ENCODE measurements at regions not wholly inside any gene's neighbourhood (a gene's known extent, or its start where the extent isn't known, plus 50 kb on each side); places are given as distances from the start of the nearest gene placed in this dataset.
"Not testable (repeated sequence)": the region's sequence is repeated elsewhere in the genome, so short reads cannot be mapped to it uniquely, and the experiment has no call there.

GRCh38 chr3:87563712-87564111 is 287.3 kb upstream of the POU1F1 start:
- Histone ChIP-seq H3K27ac (ENCODE audit: low read depth, low read length) (no peak overlapping the region), H3K27me3 (ENCODE audit: insufficient read depth, low read length) (peaks cover 40% of the 10 kb centered on the region), H3K4me1 (ENCODE audit: control insufficient read depth, insufficient read depth, low read length, unreplicated experiment) (no peaks in the 10 kb centered on the region), H3K36me3 (ENCODE audit: insufficient read depth, low read length) (no peaks in the 10 kb centered on the region), H3K4me3 (ENCODE audit: low read depth, low read length) (no peak overlapping the region), H3K79me2 (ENCODE audit: control insufficient read depth, insufficient read depth, low read length, unreplicated experiment) (no peaks in the 10 kb centered on the region), H2AFZ (ENCODE audit: low read length, unreplicated experiment) (no peak overlapping the region)

GRCh38 chr3:87558492-87558891 is 282.1 kb upstream of the POU1F1 start:
- Histone ChIP-seq H3K4me3 (ENCODE audit: low read depth, low read length) (no peak overlapping the region), H3K4me1 (ENCODE audit: control insufficient read depth, insufficient read depth, low read length, unreplicated experiment) (no peaks in the 10 kb centered on the region), H3K36me3 (ENCODE audit: insufficient read depth, low read length) (no peaks in the 10 kb centered on the region), H3K79me2 (ENCODE audit: control insufficient read depth, insufficient read depth, low read length, unreplicated experiment) (no peaks in the 10 kb centered on the region), H2AFZ (ENCODE audit: low read length, unreplicated experiment) (no peak overlapping the region), H3K27ac (ENCODE audit: low read depth, low read length) (no peak overlapping the region), H3K27me3 (ENCODE audit: insufficient read depth, low read length) (peaks cover 22% of the 10 kb centered on the region)

GRCh38 chr3:87555290-87555689 is 278.9 kb upstream of the POU1F1 start:
- Histone ChIP-seq H3K27me3 (ENCODE audit: insufficient read depth, low read length) (peaks cover 35% of the 10 kb centered on the region), H3K27ac (ENCODE audit: low read depth, low read length) (no peak overlapping the region), H3K79me2 (ENCODE audit: control insufficient read depth, insufficient read depth, low read length, unreplicated experiment) (no peaks in the 10 kb centered on the region), H3K36me3 (ENCODE audit: insufficient read depth, low read length) (no peaks in the 10 kb centered on the region), H3K4me3 (ENCODE audit: low read depth, low read length) (no peak overlapping the region), H2AFZ (ENCODE audit: low read length, unreplicated experiment) (no peak overlapping the region), H3K4me1 (ENCODE audit: control insufficient read depth, insufficient read depth, low read length, unreplicated experiment) (no peaks in the 10 kb centered on the region)

- no peak overlapping the region for H3K4me3 ChIP-seq (ENCODE audit: low read depth, low read length)
- no peaks in the 10 kb centered on the region for H3K4me1 ChIP-seq (ENCODE audit: control insufficient read depth, insufficient read depth, low read length, unreplicated experiment)
- H3K79me2 ChIP-seq (ENCODE audit: control insufficient read depth, insufficient read depth, low read length, unreplicated experiment) = no peaks in the 10 kb centered on the region
- H3K36me3 ChIP-seq (ENCODE audit: insufficient read depth, low read length) = no peaks in the 10 kb centered on the region
- H3K27me3 ChIP-seq (ENCODE audit: insufficient read depth, low read length) = peaks cover 31% of the 10 kb centered on the region
- H3K27ac ChIP-seq (ENCODE audit: low read depth, low read length) = no peak overlapping the region
- H2AFZ ChIP-seq (ENCODE audit: low read length, unreplicated experiment) = no peak overlapping the region
Measured at GRCh38 chr3:87553058-87553457, 276.7 kb upstream of the POU1F1 start.

GRCh38 chr3:87550892-87551291 is 274.5 kb upstream of the POU1F1 start:
- H3K4me1 ChIP-seq (ENCODE audit: control insufficient read depth, insufficient read depth, low read length, unreplicated experiment) = no peaks in the 10 kb centered on the region
- peaks cover 51% of the 10 kb centered on the region for H3K27me3 ChIP-seq (ENCODE audit: insufficient read depth, low read length)
- H3K36me3 ChIP-seq (ENCODE audit: insufficient read depth, low read length) = no peaks in the 10 kb centered on the region
- H3K4me3 ChIP-seq (ENCODE audit: low read depth, low read length) = no peak overlapping the region
- no peaks in the 10 kb centered on the region for H3K79me2 ChIP-seq (ENCODE audit: control insufficient read depth, insufficient read depth, low read length, unreplicated experiment)
- no peak overlapping the region for H2AFZ ChIP-seq (ENCODE audit: low read length, unreplicated experiment)
- no peak overlapping the region for H3K27ac ChIP-seq (ENCODE audit: low read depth, low read length)

- H3K36me3 ChIP-seq (ENCODE audit: insufficient read depth, low read length) = no peaks in the 10 kb centered on the region
- H2AFZ ChIP-seq (ENCODE audit: low read length, unreplicated experiment) = no peak overlapping the region
- H3K4me1 ChIP-seq (ENCODE audit: control insufficient read depth, insufficient read depth, low read length, unreplicated experiment) = no peaks in the 10 kb centered on the region
Measured at GRCh38 chr3:87549208-87549607, 272.8 kb upstream of the POU1F1 start.

GRCh38 chr3:87548271-87548670 is 271.9 kb upstream of the POU1F1 start:
- no peak overlapping the region for H3K4me3 ChIP-seq (ENCODE audit: low read depth, low read length)
- H3K27ac ChIP-seq (ENCODE audit: low read depth, low read length) = no peak overlapping the region
- H3K79me2 ChIP-seq (ENCODE audit: control insufficient read depth, insufficient read depth, low read length, unreplicated experiment) = no peaks in the 10 kb centered on the region

More at GRCh38 chr3:87549208-87549607, 272.8 kb upstream of the POU1F1 start:
- Histone ChIP-seq H3K27ac (ENCODE audit: low read depth, low read length) (no peak overlapping the region), H3K27me3 (ENCODE audit: insufficient read depth, low read length) (peaks cover 60% of the 10 kb centered on the region), H3K79me2 (ENCODE audit: control insufficient read depth, insufficient read depth, low read length, unreplicated experiment) (no peaks in the 10 kb centered on the region), H3K4me3 (ENCODE audit: low read depth, low read length) (no peak overlapping the region)

GRCh38 chr3:87546216-87546615 is 269.8 kb upstream of the POU1F1 start:
- no peak overlapping the region for H3K27ac ChIP-seq (ENCODE audit: low read depth, low read length)
- H2AFZ ChIP-seq (ENCODE audit: low read length, unreplicated experiment) = no peak overlapping the region
- H3K27me3 ChIP-seq (ENCODE audit: insufficient read depth, low read length) = peaks cover 45% of the 10 kb centered on the region
- no peaks in the 10 kb centered on the region for H3K79me2 ChIP-seq (ENCODE audit: control insufficient read depth, insufficient read depth, low read length, unreplicated experiment)
- no peaks in the 10 kb centered on the region for H3K4me1 ChIP-seq (ENCODE audit: control insufficient read depth, insufficient read depth, low read length, unreplicated experiment)
- H3K36me3 ChIP-seq (ENCODE audit: insufficient read depth, low read length) = no peaks in the 10 kb centered on the region
- H3K4me3 ChIP-seq (ENCODE audit: low read depth, low read length) = no peak overlapping the region

More at GRCh38 chr3:87548271-87548670, 271.9 kb upstream of the POU1F1 start:
- no peak overlapping the region for H2AFZ ChIP-seq (ENCODE audit: low read length, unreplicated experiment)
- H3K36me3 ChIP-seq (ENCODE audit: insufficient read depth, low read length) = no peaks in the 10 kb centered on the region
- peaks cover 56% of the 10 kb centered on the region for H3K27me3 ChIP-seq (ENCODE audit: insufficient read depth, low read length)
- H3K4me1 ChIP-seq (ENCODE audit: control insufficient read depth, insufficient read depth, low read length, unreplicated experiment) = no peaks in the 10 kb centered on the region

GRCh38 chr3:87543408-87543807 is 267.0 kb upstream of the POU1F1 start:
- not testable (repeated sequence) for H3K4me1 ChIP-seq (ENCODE audit: control insufficient read depth, insufficient read depth, low read length, unreplicated experiment); H3K27ac ChIP-seq (ENCODE audit: low read depth, low read length); H3K36me3 ChIP-seq (ENCODE audit: insufficient read depth, low read length); H3K4me3 ChIP-seq (ENCODE audit: low read depth, low read length); H2AFZ ChIP-seq (ENCODE audit: low read length, unreplicated experiment); H3K79me2 ChIP-seq (ENCODE audit: control insufficient read depth, insufficient read depth, low read length, unreplicated experiment)
- H3K27me3 ChIP-seq (ENCODE audit: insufficient read depth, low read length) = peaks cover 35% of the 10 kb centered on the region

GRCh38 chr3:87541723-87542122 is 265.3 kb upstream of the POU1F1 start:
- Histone ChIP-seq H3K4me3 (ENCODE audit: low read depth, low read length) (no peak overlapping the region), H3K79me2 (ENCODE audit: control insufficient read depth, insufficient read depth, low read length, unreplicated experiment) (no peaks in the 10 kb centered on the region), H3K27me3 (ENCODE audit: insufficient read depth, low read length) (peaks cover 18% of the 10 kb centered on the region), H3K36me3 (ENCODE audit: insufficient read depth, low read length) (no peaks in the 10 kb centered on the region), H3K27ac (ENCODE audit: low read depth, low read length) (no peak overlapping the region), H2AFZ (ENCODE audit: low read length, unreplicated experiment) (no peak overlapping the region), H3K4me1 (ENCODE audit: control insufficient read depth, insufficient read depth, low read length, unreplicated experiment) (no peaks in the 10 kb centered on the region)

GRCh38 chr3:87538722-87539121 is 262.3 kb upstream of the POU1F1 start:
- H3K27me3 ChIP-seq (ENCODE audit: insufficient read depth, low read length); H3K79me2 ChIP-seq (ENCODE audit: control insufficient read depth, insufficient read depth, low read length, unreplicated experiment); H3K36me3 ChIP-seq (ENCODE audit: insufficient read depth, low read length); H3K27ac ChIP-seq (ENCODE audit: low read depth, low read length); H3K4me1 ChIP-seq (ENCODE audit: control insufficient read depth, insufficient read depth, low read length, unreplicated experiment); H2AFZ ChIP-seq (ENCODE audit: low read length, unreplicated experiment); H3K4me3 ChIP-seq (ENCODE audit: low read depth, low read length): not testable (repeated sequence)
